ENCODE measurements at regions not wholly inside any gene's neighbourhood (a gene's known extent, or its start where the extent isn't known, plus 50 kb on each side); places are given as distances from the start of the nearest gene placed in this dataset.

DNA sequence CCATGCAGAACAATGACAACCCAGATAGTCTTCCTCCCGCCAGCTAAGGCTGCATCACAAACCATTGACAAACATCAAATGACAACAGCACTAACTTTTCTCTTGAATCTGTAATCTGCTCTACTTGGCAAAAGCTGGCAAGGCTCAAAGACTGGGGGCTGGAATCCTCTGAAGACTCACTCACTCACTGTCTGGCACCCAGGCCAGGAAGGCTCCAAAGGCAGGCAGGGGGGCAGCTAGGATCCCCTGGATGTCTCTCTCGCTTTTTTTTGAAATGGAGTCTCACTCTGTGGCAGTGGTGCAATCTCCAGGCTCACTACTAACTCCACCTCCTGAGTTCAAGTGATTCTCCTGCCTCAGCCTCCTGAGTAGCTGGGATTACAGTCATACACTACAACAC, 159.7 kb upstream of the GPR26 start:
- no peak for DNase-seq

DNA sequence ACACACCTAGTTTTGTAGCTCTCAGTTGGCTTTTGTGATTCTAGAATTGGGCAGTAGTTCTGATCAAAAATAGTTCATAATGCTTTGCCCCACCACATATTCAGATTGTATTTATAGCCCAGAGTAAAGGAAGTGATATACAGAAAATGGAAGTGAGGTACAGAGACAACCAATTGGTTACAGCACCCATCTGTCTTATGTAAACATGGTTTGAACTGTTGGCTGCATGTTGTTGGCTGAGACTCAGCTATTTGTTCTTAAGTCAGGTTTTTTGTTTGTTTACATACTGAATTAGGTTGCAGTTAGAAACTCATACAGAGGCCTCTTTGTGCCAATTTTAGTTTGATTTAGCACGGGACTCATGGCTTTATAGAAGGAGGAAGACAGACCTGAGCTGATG, 158.9 kb upstream of the GPR26 start:
- peak; percentile 54 for DNase-seq

DNA sequence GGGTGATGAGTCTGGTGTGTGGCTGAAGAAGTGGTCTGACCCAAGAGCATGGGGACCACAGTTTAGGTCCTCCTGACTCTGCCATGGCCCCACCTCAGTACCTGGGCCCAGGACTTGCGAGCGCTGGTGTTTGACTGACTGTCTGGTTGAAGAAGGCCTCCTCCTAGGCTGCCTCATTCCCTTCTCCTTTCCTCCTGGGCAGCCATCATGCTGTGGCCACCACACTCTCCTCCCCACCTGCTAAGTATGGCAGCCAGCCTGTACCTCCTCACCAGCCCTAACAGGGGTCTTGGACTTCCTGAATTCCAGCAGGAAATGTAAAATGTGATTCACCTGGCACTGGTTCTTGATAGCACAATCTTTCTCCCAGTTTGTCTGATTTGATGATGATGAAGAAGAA, 156.8 kb upstream of the GPR26 start:
- DNase-seq, result no peak

DNA sequence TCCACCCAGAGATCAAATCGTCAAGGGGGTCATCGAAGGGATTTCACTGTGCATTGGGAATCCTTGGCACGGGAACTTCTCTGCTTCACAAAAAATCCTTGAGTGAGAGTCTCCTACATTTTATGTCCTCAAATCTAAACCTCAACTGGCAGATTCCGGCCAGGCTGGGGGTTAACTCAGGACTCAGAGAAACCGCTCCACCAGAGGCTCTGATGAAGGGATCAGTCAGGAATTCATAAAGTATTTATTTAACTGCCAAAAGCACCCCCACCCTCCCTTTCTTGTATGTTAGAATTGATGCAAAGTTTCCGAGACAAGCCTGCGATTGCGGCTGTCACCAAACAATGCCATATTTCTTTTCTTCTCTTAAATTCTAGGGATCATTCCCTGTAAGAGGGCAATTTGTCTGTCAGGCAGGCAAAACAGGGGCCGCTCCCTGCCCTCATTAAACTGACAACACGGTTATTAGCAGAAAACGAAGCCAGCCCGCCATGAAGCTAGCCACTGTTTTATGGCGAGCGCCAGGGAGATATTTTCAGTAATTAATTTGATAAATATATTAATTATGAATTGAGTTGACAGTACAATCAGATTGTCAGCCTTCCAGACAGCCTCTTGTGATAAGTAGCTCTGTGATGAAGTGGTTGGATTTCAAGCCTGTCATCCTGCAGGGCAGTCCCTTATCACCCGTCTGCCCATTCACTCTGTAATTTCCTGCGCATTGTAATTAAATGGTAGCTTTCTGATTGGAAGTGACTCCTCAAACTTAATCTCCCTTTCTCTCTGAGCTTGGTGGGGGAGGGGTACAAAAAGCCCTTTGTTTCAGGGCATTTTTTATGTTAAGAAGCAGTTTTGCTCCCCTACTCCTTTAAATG, 153.0 kb upstream of the GPR26 start:
- DNase-seq, result peak; percentile 94

DNA sequence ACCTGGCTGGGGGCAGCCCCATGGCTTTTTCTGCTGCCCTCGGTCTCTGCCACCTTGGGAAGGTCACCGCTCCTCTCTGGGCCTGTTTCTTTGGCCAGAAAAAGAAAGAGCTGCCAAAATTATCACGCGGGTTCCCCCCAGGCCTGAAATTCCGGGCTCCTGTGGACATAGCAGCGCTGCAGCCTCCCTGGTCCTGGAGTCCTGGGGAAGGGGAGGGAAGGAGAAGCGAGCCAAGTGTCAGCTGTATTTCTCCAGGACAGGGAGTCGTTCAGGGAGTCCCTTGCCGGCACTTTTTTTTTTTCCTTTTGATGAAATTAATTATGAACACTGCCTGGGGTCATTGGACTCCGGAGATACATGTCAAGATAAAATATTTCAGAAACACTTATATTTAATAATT, 152.3 kb upstream of the GPR26 start:
- DNase-seq, result no peak

DNA sequence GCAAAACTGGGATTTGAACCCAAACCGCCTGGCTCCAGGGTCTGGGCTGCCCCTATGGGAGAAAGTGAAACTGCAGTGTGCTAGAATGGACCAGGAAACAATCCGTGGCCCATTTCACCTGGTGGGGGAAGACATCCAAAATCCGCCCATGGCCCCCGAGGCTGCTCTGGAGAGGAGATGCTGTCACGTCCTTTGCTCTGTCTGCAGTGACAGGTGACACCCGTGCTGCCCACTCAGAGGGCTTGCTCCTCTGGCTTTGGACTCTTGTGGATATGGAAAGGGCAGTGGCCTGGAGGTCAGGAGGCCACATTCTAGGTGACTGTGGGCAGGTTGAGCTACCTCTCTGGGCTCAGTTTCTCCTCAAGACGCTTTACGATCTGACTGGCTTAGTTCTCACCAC, 151.2 kb upstream of the GPR26 start:
- DNase-seq, result no peak

DNA sequence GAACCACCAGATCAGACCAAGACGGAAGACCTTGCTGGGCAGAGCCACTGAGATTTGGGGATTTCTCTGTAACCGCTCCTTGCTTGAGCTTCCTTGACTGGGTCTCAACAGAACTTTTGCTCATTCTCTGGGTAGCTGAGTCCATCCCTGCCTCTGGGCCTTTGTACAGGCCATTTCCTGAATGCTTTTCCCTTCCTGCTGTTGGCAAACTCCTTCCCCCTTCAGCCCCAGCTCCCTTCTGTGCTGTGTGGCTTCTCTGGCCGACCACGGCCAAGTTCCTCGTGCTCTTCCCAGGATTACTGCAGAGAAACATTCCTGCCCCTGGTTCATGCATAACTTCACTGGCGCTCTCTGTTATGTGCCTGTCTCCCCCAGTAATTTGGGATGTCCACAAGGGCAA, 150.5 kb upstream of the GPR26 start:
- DNase-seq, result no peak

DNA sequence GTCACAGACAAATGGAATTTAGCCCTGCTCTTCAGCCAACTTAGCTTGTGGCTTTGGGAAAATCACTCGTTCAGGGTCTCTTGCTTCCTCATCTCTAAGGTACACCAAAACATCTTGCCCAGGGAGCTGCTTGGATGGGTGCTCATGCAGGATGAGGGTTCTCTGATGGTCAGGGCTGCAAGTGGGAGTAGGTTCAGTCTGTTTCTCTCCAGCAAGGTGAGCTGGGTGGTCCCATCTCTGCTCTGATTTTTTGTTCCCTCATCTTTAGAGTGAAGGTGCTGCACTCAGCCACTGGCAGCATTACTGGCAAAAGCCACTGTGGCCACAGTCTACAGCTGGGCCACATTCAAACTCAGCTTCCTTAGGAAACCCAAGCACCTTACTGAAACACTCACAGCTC, 149.9 kb upstream of the GPR26 start:
- no peak for DNase-seq

DNA sequence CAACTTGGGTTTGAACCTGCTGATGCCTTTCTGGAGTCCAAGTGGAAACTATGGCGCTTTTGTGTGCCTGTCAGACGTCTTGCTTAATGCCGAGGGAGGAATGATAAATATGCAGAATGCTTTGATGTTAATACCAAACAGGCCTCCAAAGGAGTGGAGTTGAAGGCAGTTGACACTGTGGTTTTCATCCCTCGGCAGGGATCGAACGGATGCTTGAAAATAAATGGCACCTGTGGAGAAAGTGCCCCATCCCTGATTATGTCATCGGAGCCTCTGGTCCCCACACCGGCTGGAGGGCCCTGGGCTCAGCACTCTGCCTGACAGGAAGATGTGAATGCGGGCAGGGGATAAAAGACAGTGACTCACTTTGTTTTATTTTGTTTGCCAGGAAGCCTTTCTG, 148.7 kb upstream of the GPR26 start:
- no peak for DNase-seq

DNA sequence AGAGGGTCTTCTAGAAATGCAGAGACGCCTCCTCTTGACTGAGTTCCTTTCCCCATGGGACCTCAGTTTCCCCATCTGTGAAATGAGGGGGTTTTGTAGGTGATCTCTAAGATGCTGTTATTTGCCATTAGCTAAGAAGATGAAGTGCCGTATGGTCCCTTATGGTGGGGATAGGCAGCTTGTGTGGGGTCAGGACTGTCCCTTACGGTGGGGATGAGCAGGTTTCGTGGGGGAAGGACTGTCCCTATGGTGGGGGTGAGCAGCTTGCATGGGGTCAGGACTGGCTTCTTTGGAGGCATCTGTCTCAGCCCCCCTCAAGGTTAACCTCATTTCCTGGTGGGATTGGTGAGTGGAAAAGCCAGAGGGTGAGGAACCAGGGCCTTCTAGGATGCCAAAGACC, 148.3 kb upstream of the GPR26 start:
- DNase-seq, result no peak

DNA sequence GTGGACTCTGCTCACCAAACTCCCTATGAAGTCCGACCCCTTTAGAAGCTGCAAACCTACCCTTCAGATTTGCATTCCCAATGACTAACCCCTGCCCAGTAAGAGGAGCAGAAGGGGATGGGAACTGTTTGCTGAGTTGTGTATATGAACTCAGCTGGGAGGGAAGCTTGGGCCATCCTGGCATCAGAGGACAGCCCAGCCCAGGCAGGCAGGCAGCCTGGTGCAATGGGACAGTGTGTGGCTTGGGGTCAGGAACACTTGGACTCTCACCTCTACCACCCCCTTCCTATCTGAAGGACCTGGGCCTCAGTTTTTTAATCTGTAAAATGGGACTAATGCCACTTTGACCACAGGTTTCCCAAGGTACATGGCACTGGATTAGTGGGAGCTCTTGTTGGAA, 147.4 kb upstream of the GPR26 start:
- no peak for DNase-seq

DNA sequence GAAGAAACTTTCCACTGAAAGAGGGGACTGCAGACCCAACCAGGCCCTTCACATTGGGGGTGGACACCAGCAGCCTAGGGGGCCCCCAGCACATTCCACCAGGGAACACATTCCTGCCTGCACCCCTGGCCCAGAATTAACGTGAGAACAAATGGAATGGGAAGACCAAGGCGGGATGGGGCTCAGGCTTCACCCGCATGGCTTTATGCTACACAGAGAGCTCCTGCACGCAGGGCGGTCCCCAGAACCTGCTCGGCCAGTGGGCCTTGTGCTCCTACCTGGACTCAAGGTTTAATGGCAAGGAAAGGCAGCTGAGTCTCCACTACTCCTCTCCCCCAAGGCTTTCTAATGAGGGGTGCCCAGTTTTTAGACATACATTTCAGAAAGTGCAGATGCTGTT, 146.3 kb upstream of the GPR26 start:
- no peak for DNase-seq

DNA sequence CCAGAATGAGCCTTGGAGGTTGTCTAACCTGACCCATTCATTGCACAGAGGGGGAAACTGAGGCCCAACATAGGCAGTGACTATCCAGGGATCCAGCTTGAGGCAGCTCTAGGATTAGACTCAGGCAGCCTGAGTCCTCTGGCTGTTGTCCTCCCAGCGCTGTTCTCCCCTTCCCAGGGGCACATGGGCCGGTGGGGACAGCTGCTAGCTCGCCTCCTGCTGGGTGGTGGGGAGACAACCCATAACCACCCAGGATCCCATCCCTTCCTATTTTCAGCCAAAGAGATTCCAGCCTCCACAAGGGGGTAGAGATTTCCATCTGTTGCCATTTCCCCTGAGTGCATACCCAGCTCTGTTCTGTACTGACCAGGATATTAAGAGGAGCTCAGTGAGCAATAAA, 145.1 kb upstream of the GPR26 start:
- DNase-seq, result no peak

DNA sequence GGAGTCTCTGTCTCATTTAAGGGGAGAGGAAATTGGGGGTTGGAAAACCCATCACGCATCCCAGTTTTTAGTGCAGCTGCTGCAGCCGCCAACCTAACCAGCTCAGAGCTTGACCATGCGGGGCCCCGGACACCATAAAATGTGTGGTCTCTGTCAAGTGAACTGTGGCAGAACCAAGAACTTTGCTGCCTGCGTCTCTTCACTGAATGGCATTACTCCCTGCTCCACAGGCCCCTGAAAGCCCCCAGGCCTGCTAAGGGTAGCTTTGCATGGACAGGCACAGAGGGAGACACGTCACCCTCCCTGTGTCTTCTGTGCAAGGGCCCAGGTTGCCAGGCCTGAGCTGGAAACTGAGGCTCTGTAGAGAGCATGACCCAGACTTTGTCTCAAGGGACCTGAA, 144.6 kb upstream of the GPR26 start:
- no peak for DNase-seq

DNA sequence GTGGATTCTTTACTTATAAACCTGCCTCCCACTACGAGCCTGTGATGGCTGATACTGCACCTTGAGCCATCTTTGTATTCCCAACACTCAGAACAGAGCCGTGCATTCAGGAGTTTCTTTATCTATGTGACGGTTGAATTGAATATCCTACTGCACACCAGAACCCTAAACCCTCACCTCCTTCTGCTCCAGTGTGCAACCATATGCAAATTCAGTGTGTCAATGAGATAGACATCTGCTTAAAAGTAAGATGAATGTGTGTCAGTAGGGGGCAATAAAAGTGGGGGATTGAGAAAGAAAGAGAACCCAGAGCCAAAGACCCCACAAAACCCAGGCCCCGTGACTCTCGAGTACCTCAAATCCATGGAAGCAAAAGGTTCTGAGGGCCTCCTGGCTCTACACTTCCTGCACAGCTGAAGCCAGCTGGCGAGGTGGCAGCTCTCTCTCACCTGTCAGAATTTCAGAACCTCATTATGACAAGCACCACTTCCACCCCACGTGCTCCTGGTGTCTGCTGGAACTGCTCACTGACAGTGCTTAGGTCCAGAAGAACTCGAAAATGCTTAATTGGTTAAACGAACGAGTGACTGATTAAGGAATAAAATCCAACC, 143.3 kb upstream of the GPR26 start:
- no peak for DNase-seq

DNA sequence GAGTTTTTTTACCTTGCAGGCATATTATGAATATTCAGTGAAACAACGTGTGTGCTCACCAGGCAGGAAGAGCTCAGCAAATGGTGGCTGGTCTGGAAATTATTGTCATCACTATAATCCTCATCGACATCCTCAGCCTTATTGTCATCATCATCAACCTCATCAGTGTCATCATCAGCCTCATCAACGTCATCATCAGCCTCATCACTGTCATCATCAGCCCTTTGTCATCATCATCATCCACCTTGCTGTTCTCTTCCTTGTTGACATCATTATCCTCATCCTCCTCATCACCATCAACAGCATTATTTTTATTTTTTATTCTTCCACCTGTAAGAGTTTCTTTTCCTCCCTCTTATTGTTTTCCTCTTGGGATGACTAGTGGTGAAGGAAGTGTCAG, 142.3 kb upstream of the GPR26 start:
- no peak for DNase-seq

DNA sequence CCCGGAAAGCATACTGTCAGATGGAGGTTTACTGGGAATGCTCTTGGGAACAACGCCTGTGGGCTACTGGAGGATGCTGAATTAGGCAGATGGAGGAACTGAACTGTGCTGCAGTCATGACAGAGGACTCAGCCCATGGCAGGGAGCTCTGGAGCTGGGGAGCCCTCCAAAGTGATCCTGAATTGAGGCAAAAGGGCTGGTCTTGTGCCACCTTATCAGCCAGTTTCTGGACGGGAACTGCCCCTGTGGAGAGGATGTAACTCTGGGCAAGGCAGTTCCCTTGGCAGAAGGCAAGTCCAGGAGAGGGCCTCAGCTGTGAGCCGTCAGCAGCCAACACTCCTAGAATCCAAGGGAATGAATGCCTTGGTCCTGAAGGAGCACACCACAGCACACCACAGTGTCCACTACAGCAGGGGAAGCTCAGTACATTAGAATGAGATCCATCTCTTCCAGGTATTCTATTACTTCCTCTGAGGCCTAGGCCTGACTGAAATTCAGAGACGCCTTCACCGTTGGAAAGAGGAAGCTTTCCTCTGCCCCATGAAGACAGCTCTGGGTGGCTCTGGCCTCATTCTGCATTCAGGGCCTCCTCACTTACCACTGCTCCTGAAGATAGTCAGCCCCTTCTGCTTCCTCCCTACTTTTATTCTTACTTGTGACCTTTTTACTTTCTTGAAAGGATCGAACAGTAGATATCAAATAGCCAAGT, 139.6 kb upstream of the GPR26 start:
- no peak for DNase-seq

DNA sequence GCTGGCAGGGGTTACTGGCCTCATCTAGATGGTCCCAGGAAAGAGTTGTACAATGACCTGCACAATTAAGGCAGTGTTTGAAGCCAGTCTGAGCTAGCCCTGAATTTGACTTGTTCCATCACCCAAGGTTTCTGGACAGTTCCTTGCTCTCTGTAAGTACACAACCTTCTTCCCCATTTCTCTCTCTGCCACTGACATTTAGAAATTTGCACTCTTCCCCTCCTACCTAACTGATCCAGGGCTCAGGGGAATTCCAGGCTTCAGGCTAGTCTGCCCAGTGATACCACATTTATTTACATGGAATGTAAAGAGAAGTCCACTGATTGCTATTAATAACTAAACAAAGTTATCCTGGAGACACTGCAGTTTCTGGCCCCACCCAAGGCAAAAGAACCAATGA, 139.0 kb upstream of the GPR26 start:
- DNase-seq, result no peak

DNA sequence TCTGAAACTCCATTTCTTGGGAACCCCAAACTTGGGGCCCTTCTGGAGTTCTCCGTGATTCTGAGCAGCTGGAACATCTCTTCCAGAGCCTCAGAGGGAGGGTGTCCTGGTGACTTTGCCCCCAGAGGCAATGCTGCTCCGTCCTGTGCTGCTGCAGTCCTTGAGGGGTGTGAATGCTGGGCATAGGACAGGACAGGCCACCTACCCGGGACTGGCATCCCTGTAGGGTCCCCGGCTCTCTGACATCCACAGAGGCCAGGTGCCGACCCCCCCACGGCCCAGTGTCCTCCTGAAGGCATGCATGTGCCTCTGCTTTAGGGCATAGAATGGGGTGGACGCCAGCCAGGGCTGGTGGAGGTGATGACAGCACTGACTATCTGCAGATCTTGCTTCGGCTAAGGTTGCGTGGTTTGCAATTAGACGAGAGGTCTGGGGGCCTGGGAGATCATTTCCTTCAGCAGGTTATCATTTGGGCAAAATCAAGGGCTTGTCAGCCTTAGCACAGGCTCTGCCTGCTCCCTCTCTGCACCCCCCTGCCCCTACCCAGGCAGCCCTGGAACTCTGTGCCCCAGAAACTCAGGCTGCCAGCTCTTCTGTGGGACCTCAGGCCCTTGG, 136.9 kb upstream of the GPR26 start:
- DNase-seq, result no peak

DNA sequence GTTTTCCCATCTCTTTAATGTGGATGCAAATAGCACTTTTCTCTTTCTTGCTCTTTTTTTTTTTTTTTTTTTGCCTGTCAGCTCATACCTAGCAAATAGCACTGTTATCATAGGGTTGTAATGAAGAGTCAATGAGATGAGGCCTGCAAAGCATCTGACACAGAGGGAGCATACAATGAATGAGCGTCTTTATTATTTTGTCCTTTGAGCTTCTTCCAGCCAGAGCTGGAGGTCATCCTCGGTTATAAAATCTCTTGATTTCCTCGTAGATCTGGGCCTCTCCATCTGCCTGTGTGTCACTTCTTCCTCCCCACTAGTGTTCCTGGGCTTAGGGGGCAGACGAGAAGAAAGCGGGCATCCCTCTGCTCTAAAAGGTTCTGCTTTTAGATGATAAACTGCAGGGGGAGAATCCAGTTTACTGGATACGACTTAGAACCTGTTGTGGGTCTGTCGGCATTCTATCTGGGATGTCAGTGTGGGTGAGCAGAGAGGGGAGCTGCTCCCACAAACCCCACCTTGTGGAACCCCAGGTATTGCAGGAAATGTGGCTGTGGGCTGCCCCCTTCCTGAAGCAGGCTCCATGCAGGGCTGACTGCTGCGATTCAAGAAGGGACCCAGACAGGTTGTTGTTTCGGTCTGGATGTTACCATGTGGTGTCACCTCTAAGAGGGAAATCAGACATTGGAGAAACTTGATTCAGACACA, 135.8 kb upstream of the GPR26 start:
- no peak for DNase-seq

DNA sequence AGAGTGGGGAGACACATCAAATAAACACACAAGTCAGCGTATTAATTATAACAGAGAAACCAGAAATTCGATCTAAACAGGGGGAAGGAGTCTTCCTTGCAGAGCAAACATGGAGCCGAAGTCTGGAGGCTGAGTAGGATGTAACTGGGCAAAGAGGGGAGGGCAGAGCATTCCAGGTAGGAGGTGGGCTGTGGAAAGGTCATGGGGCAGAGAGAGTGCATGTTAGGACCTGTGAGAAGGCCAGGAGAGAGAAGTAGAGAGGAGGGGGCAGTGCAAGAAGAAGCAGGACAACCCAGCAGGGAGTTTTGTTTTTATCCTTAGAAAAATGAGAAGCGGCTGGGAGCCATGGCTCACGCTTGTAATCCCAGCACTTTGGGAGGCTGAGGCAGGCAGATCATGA, 130.8 kb upstream of the GPR26 start:
- no peak for DNase-seq

DNA sequence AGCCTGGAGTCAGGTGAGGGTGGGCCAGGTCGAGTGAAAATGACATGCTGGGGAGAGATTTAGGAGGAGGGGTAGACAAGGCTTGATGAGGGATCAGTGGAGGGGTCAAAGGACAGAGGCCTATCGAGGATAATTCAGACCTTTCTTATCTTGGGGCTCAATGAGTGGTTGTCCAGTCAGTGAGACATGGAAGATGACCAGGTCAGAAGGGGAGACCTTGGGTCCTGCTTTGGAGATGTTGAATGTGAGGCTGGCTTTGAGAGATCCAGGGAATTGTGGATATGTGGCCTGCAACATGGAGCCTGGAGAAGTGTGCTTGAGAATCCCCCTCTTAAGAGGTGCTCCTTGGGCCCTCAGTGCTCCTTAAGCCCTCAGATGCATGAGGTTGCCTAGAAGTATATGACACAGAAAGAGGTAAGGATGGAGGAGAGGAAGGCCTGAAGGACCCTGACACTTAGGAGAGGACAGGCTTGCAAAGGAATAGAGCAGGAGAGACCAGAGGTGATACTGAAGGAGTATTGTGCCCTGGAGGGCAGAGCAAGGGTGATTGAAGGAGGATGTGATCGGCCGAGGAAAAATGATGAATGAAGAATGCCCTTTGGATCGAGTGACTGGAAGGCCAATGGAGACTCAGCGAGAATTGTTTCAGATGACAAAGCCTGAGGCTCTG, 129.8 kb upstream of the GPR26 start:
- no peak for DNase-seq
